Naive thymus-derived CD8-positive, alpha-beta T cell (primary cell): ENCODE measurements at regions not wholly inside any gene's neighbourhood (a gene's known extent, or its start where the extent isn't known, plus 50 kb on each side); places are given as distances from the start of the nearest gene placed in this dataset.

Experiments used
- ATAC-seq, 2 donors: fragments of 150-1000 bp; cut with Tn5 transposase in 1 of 2; sonication (Bioruptor Pico), chemical (Tn5 transposase) in 1 of 2; 1 replicate in 1 of 2; 2 replicates in 1 of 2; pipeline ENCODE4 v1.10.0; 2021; ENCODE audit warnings: mild to moderate bottlenecking in 2 of 2, moderate library complexity in 2 of 2
- POLR2A ChIA-PET: fragments of 350-600 bp; sonication (Branson Sonifier 250); formaldehyde crosslinking; loops from one replicate; lab custom pipeline; 2021; ENCODE audit warnings: antibody characterized with exemption; lab: Charles Lee
- DNase-seq, 10 donors: peaks; one replicate each; pipeline versions ENCODE4 v3.0.0 to v3.0.0-alpha.2; 2020 to 2022
- H3K27ac Mint-ChIP-seq, 10 donors: one replicate each; pipeline ENCODE4 v1.8.0; 2020 to 2022; ENCODE audit warnings: mild to moderate bottlenecking in 10 of 10, mixed read lengths in 10 of 10, moderate library complexity in 4 of 10, inconsistent platforms in 1 of 10
- H3K27me3 Mint-ChIP-seq, 5 donors: one replicate each; pipeline ENCODE4 v1.8.0; 2021 to 2022; ENCODE audit warnings: mixed read lengths in 5 of 5
- H3K36me3 Mint-ChIP-seq, 3 donors: one replicate each; pipeline ENCODE4 v1.8.0; 2020 to 2022; ENCODE audit warnings: mixed read lengths in 3 of 3, mild to moderate bottlenecking in 2 of 3, inconsistent platforms in 1 of 3
- H3K4me1 Mint-ChIP-seq, 4 donors: one replicate each; pipeline ENCODE4 v1.8.0; 2021 to 2022; ENCODE audit warnings: mixed read lengths in 4 of 4
- H3K4me3 Mint-ChIP-seq, 10 donors: one replicate each; pipeline ENCODE4 v1.8.0; 2020 to 2022; ENCODE audit warnings: mild to moderate bottlenecking in 10 of 10, mixed read lengths in 10 of 10, moderate library complexity in 6 of 10, inconsistent platforms in 1 of 10
- H3K9me3 Mint-ChIP-seq, 9 donors: one replicate each; pipeline ENCODE4 v1.8.0; 2020 to 2022; ENCODE audit warnings: mixed read lengths in 9 of 9, mild to moderate bottlenecking in 3 of 9, inconsistent platforms in 1 of 9, moderate library complexity in 1 of 9

- no peak overlapping the region for H3K4me3 Mint-ChIP-seq
- POLR2A ChIA-PET, result no interaction called here
- peaks cover 4 to 12% (median 8%) of the 10 kb centered on the region in 4 donors for H3K4me1 Mint-ChIP-seq
- DNase-seq, result no peak
- ATAC-seq, result no peak
- no peak overlapping the region for H3K27ac Mint-ChIP-seq
- no peaks in the 10 kb centered on the region for H3K9me3 Mint-ChIP-seq
- H3K36me3 Mint-ChIP-seq, result peaks cover 0 to 35% (median 6%) of the 10 kb centered on the region in 3 donors
- no peaks in the 10 kb centered on the region for H3K27me3 Mint-ChIP-seq
Measured at GRCh38 chr18:46271488-46271887, 167.3 kb downstream of the HAUS1 start.

GRCh38 chr18:46273861-46274260 lies 169.7 kb downstream of the HAUS1 start:
- H3K36me3 Mint-ChIP-seq, result peaks cover 0 to 15% (median 0%) of the 10 kb centered on the region in 3 donors
- POLR2A ChIA-PET, result no interaction called here
- H3K27me3 Mint-ChIP-seq, result no peaks in the 10 kb centered on the region
- no peak overlapping the region for H3K4me3 Mint-ChIP-seq
- H3K27ac Mint-ChIP-seq, result peak overlapping the region in 2 of 10 donors; percentile 9 to 23
- peaks cover 10 to 28% (median 20%) of the 10 kb centered on the region in 4 donors for H3K4me1 Mint-ChIP-seq
- ATAC-seq (no peak), DNase-seq (no peak)
- H3K9me3 Mint-ChIP-seq, result no peaks in the 10 kb centered on the region

GRCh38 chr18:46274266-46274665 lies 170.1 kb downstream of the HAUS1 start:
- Mint-ChIP-seq H3K9me3 (no peaks in the 10 kb centered on the region), H3K4me3 (no peak overlapping the region), H3K27ac (peak overlapping the region in 3 of 10 donors; percentile 1 to 24 (median 9)), H3K27me3 (no peaks in the 10 kb centered on the region), H3K4me1 (peaks cover 11 to 29% (median 22%) of the 10 kb centered on the region in 4 donors), H3K36me3 (peaks cover 0 to 11% (median 0%) of the 10 kb centered on the region in 3 donors)
- DNase-seq, result no peak
- ATAC-seq, result no peak
- POLR2A ChIA-PET, result no interaction called here

- H3K4me1 Mint-ChIP-seq, result peaks cover 11 to 29% (median 22%) of the 10 kb centered on the region in 4 donors
Measured at GRCh38 chr18:46275370-46275769, 171.2 kb downstream of the HAUS1 start.

GRCh38 chr18:46276748-46277147 lies 172.6 kb downstream of the HAUS1 start:
- Mint-ChIP-seq H3K36me3 (peaks cover 0 to 3% (median 0%) of the 10 kb centered on the region in 3 donors), H3K4me1 (peaks cover 11 to 34% (median 22%) of the 10 kb centered on the region in 4 donors), H3K27ac (peak overlapping the region in 2 of 10 donors; percentile 6 to 13), H3K9me3 (no peaks in the 10 kb centered on the region), H3K27me3 (no peaks in the 10 kb centered on the region), H3K4me3 (no peak overlapping the region)
- no peak for DNase-seq
- no peak for ATAC-seq
- POLR2A ChIA-PET, result no interaction called here

More at GRCh38 chr18:46275370-46275769, 171.2 kb downstream of the HAUS1 start:
- Mint-ChIP-seq H3K9me3 (no peaks in the 10 kb centered on the region), H3K4me3 (no peak overlapping the region), H3K27me3 (no peaks in the 10 kb centered on the region), H3K36me3 (peaks cover 0 to 4% (median 0%) of the 10 kb centered on the region in 3 donors), H3K27ac (peak overlapping the region in 1 of 10 donors; percentile 38)
- ATAC-seq, result no peak
- DNase-seq, result no peak
- POLR2A ChIA-PET, result no interaction called here

GRCh38 chr18:46278481-46279465 lies 174.6 kb downstream of the HAUS1 start:
- Mint-ChIP-seq H3K4me3 (no peak overlapping the region), H3K27me3 (no peaks in the 10 kb centered on the region), H3K36me3 (no peaks in the 10 kb centered on the region), H3K27ac (peak overlapping the region in 6 of 10 donors; percentile 4 to 63 (median 36)), H3K4me1 (peaks cover 14 to 34% (median 19%) of the 10 kb centered on the region in 4 donors), H3K9me3 (no peaks in the 10 kb centered on the region)
- ATAC-seq (no peak), DNase-seq (no peak)
- POLR2A ChIA-PET, result no interaction called here

GRCh38 chr18:46279673-46280072 lies 175.5 kb downstream of the HAUS1 start:
- DNase-seq, result no peak
- peak overlapping the region in 1 of 10 donors; percentile 71 for H3K27ac Mint-ChIP-seq
- peaks cover 0 to 3% (median 0%) of the 10 kb centered on the region in 3 donors for H3K36me3 Mint-ChIP-seq

GRCh38 chr18:46281185-46282176 lies 177.3 kb downstream of the HAUS1 start:
- H3K27me3 Mint-ChIP-seq, result no peaks in the 10 kb centered on the region
- H3K4me3 Mint-ChIP-seq, result peak overlapping the region in 1 of 10 donors; percentile 32
- H3K27ac Mint-ChIP-seq, result no peak overlapping the region
- POLR2A ChIA-PET, result no interaction called here
- ATAC-seq (peak; percentile 78 to 91), DNase-seq (peak; percentile 10 to 71 (median 38))
- H3K36me3 Mint-ChIP-seq, result peaks cover 0 to 3% (median 0%) of the 10 kb centered on the region in 3 donors
- H3K9me3 Mint-ChIP-seq, result no peaks in the 10 kb centered on the region
- H3K4me1 Mint-ChIP-seq, result peaks cover 12 to 27% (median 13%) of the 10 kb centered on the region in 4 donors

More at GRCh38 chr18:46279673-46280072, 175.5 kb downstream of the HAUS1 start:
- no peaks in the 10 kb centered on the region for H3K27me3 Mint-ChIP-seq
- H3K9me3 Mint-ChIP-seq, result no peaks in the 10 kb centered on the region
- peaks cover 13 to 28% (median 16%) of the 10 kb centered on the region in 4 donors for H3K4me1 Mint-ChIP-seq
- ATAC-seq, result no peak
- POLR2A ChIA-PET, result no interaction called here
- no peak overlapping the region for H3K4me3 Mint-ChIP-seq

- H3K4me1 Mint-ChIP-seq, result peaks cover 10 to 24% (median 13%) of the 10 kb centered on the region in 4 donors
- H3K9me3 Mint-ChIP-seq, result no peaks in the 10 kb centered on the region
- POLR2A ChIA-PET, result no interaction called here
- H3K4me3 Mint-ChIP-seq, result no peak overlapping the region
- H3K27ac Mint-ChIP-seq, result no peak overlapping the region
- ATAC-seq, result no peak
- no peak for DNase-seq
- H3K36me3 Mint-ChIP-seq, result peaks cover 0 to 3% (median 0%) of the 10 kb centered on the region in 3 donors
- H3K27me3 Mint-ChIP-seq, result no peaks in the 10 kb centered on the region
Measured at GRCh38 chr18:46282177-46282570, 178.0 kb downstream of the HAUS1 start.

- no peaks in the 10 kb centered on the region for H3K9me3 Mint-ChIP-seq
- DNase-seq (no peak), ATAC-seq (no peak)
- POLR2A ChIA-PET, result no interaction called here
- peaks cover 0 to 7% (median 0%) of the 10 kb centered on the region in 3 donors for H3K36me3 Mint-ChIP-seq
- no peak overlapping the region for H3K27ac Mint-ChIP-seq
- H3K4me3 Mint-ChIP-seq, result no peak overlapping the region
- no peaks in the 10 kb centered on the region for H3K27me3 Mint-ChIP-seq
- H3K4me1 Mint-ChIP-seq, result peaks cover 8 to 20% (median 12%) of the 10 kb centered on the region in 4 donors
Measured at GRCh38 chr18:46282646-46283045, 178.5 kb downstream of the HAUS1 start.

- no peak overlapping the region for H3K4me3 Mint-ChIP-seq
- POLR2A ChIA-PET, result no interaction called here
- H3K9me3 Mint-ChIP-seq, result no peaks in the 10 kb centered on the region
- H3K36me3 Mint-ChIP-seq, result peaks cover 0 to 7% (median 0%) of the 10 kb centered on the region in 3 donors
- H3K27ac Mint-ChIP-seq, result no peak overlapping the region
- no peak for ATAC-seq
- no peak for DNase-seq
- H3K27me3 Mint-ChIP-seq, result no peaks in the 10 kb centered on the region
- H3K4me1 Mint-ChIP-seq, result peaks cover 5 to 14% (median 9%) of the 10 kb centered on the region in 4 donors
Measured at GRCh38 chr18:46283268-46283667, 179.1 kb downstream of the HAUS1 start.

GRCh38 chr18:46283895-46284295 lies 179.7 kb downstream of the HAUS1 start:
- Mint-ChIP-seq H3K9me3 (no peaks in the 10 kb centered on the region), H3K4me3 (no peak overlapping the region), H3K27ac (no peak overlapping the region), H3K36me3 (peaks cover 0 to 7% (median 0%) of the 10 kb centered on the region in 3 donors), H3K4me1 (peaks cover 1 to 8% (median 3%) of the 10 kb centered on the region in 4 donors), H3K27me3 (no peaks in the 10 kb centered on the region)
- DNase-seq (no peak), ATAC-seq (no peak)
- POLR2A ChIA-PET, result no interaction called here
